MG63 (cell line): ENCODE measurements at regions not wholly inside any gene's neighbourhood (a gene's known extent, or its start where the extent isn't known, plus 50 kb on each side); places are given as distances from the start of the nearest gene placed in this dataset.
"Not testable (repeated sequence)": the region's sequence is repeated elsewhere in the genome, so short reads cannot be mapped to it uniquely, and the experiment has no call there.

Experiments
- DNase-seq: peaks from one replicate; pipeline ENCODE4 v3.0.0-alpha.2; 2020
- H3K27me3 ChIP-seq: fragments of 250-450 bp; sonication (Bioruptor Pico); 2 replicates; pipeline ENCODE4 v1.5.1; 2020; ENCODE audit warnings: mild to moderate bottlenecking, moderate library complexity
- H3K36me3 ChIP-seq: fragments of 250-450 bp; sonication (Bioruptor Pico); 2 replicates; pipeline ENCODE4 v1.5.1; 2020; ENCODE audit warnings: mild to moderate bottlenecking, moderate library complexity
- H3K4me3 ChIP-seq: fragments of 250-450 bp; sonication (Bioruptor Pico); 2 replicates; pipeline ENCODE4 v1.5.1; 2020; ENCODE audit warnings: mild to moderate bottlenecking, moderate library complexity
- H3K9me3 ChIP-seq: fragments of 250-450 bp; sonication (Bioruptor Pico); 2 replicates; pipeline ENCODE4 v1.5.1; 2020; ENCODE audit warnings: mild to moderate bottlenecking, moderate library complexity

DNA sequence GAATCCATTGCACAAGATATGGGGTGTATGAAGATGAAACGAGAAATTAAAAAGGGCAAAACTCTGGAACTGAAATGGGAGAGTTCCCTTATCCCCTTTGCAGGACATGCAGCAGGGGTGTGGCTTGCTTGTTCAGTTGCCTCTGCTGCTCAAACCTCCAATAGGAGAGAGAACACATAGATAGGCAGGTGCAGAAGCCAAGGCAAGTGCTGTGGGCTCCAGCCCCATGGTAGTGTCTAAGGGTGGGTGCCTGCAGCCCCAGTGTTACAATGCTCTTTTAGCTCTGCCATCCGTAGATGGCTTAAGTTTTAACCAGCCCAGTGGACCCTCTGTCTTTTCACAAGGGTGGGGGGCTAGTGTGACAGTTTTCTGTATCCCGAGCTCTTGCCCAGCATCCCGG is 69.7 kb downstream of the CMAS start:
- no peaks in the 10 kb centered on the region for H3K36me3 ChIP-seq

DNA sequence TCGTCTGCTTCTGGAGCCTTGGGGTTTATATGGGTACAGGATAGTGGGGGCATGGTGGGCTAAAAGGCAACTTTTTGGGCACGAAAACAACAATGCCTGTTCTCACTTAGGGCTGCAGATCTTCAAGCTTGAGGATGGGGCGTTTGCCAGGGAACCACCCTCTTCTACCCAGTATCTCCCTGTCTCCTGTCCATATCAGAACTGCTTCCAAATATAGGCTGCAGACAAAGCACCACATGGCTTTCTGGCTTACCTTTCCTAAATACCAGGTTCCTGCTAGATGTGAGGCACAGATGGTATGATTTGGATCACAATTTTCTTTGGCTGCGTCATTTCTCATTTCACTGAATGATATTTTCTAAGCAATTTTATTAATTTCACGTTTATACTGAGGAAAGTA is 70.4 kb downstream of the CMAS start:
- Histone ChIP-seq H3K4me3 (no peak overlapping the region), H3K36me3 (no peaks in the 10 kb centered on the region), H3K27me3 (peaks cover 5% of the 10 kb centered on the region; the same call in 1 of the 2 replicates), H3K9me3 (no peaks in the 10 kb centered on the region)
- DNase-seq, result no peak

More for the DNA sequence above, 69.7 kb downstream of the CMAS start:
- Histone ChIP-seq H3K27me3 (peaks cover 5% of the 10 kb centered on the region; the same call in 1 of the 2 replicates), H3K4me3 (no peak overlapping the region), H3K9me3 (no peaks in the 10 kb centered on the region)
- DNase-seq, result no peak

DNA sequence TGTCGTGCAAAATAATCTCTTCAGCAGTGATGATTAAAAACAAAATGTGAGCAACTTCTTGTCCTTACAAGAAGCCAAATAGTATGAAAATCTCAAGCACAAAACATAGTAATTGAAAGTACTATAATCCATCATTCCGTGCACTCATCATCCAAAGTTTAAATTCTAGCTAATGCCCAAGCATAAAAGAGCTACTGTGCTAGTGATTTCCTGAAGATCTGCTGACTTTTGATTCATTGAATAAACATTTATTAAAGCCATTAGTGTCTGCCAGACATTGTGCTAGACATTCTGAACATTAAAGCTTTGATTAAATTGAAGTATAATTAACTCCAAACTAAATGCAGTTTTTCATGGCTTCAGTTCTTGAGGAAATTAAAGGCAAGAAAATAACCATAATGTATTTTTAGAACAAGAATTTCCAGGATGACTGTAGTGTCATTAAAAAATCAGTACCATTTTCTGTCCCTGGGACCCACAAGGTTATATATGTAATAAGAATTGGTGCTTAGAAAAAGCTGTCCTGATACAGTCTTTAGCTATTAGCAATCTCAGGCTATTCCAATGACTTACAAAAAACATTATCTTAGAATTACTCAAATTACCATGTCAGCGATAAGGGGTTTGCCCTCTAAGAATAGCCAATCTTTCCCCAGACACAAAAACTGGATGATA is 71.7 kb downstream of the CMAS start:
- DNase-seq, result no peak
- no peaks in the 10 kb centered on the region for H3K9me3 ChIP-seq
- no peaks in the 10 kb centered on the region for H3K36me3 ChIP-seq
- H3K27me3 ChIP-seq, result peaks cover 5% of the 10 kb centered on the region; the same call in 1 of the 2 replicates
- no peak overlapping the region for H3K4me3 ChIP-seq

DNA sequence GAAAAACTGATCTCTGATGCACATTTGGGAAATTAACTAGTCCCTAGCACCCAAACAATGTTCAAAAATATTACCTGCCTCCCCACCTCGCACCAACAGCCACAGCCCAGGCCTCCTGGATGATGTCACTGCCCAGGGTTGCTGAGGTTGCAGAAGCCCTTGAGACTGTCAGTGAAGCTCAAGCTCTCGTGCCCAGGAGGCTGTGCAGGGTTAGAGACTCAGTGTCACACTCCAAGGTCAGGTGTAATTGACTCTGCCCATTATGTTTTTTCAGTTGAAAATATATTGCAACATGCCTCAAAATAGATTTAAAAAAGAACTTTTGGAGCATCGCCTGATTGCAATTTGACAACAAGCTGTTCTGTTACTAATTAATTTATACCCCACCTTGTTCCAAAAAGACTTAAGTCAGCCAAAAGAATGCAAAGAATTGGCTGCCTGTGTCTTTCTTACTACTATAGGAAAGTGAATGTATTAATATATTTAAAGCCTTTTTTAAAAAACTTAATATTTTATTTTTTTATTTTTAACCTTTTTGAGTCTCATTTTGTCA is 72.3 kb downstream of the CMAS start:
- peaks cover 5% of the 10 kb centered on the region; the same call in 1 of the 2 replicates for H3K27me3 ChIP-seq
- no peak for DNase-seq
- H3K4me3 ChIP-seq, result no peak overlapping the region
- no peaks in the 10 kb centered on the region for H3K9me3 ChIP-seq
- no peaks in the 10 kb centered on the region for H3K36me3 ChIP-seq

DNA sequence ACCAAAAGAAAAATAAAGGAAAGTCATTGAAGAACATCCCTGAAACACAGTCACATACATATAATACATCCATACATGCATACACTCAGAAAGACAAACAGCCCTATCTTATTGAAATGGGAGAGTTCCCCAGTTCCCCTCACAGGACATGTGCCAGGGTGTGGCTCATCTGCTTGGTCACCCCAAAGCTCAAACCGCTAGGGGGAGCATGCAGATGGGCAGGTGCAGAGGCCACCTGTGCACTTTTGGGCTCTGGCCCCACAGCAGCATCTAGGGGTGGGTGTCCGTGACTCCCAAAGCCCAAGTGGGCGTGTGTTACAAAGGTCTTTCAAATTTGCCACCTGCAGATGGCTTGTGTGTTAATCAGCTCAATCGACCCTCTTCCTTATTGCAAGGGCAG is 75.2 kb downstream of the CMAS start:
- peak; percentile 9 for DNase-seq
- peaks cover 4% of the 10 kb centered on the region; the same call in 1 of the 2 replicates for H3K27me3 ChIP-seq
- no peaks in the 10 kb centered on the region for H3K9me3 ChIP-seq
- no peaks in the 10 kb centered on the region for H3K36me3 ChIP-seq
- no peak overlapping the region for H3K4me3 ChIP-seq

DNA sequence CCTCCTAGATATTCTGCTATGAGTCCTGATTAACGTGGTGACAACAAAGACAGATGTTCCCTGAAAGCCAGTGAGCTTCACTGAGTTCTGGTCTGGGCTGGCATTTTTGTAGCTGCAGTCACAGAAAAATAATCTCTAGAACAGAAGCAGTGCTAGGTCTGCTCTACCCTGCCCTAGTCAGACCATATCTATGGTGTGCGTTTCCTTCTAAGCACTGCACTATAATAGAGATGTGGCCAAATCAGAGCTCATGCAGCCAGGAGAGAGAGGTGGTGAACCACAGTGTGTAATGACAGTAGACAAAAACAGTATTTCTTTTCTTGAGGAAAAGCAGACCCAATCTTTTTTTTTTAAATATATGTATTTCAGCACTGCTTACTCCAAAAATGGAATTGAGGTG is 76.3 kb downstream of the CMAS start:
- Histone ChIP-seq H3K36me3 (no peaks in the 10 kb centered on the region), H3K9me3 (peaks cover 6% of the 10 kb centered on the region), H3K4me3 (no peak overlapping the region), H3K27me3 (no peaks in the 10 kb centered on the region)
- DNase-seq, result no peak

DNA sequence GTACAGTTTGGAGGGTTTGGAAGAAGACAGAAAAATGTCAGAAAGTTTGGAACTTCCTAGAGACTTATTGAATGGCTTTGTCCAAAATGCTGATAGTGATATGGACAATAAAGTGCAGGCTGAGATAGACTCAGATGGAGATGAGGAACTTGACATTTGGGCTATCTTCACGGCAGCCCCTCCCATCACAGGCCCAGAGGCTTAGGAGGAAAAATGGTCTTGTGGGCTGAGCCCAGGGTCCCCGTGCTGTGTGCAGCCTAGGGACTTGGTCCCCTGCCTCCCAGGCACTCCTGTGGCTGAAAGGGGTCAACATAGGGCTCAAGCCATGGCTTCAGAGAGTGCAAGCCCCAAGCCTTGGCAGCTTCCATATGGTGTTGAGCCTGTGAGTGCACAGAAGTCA is 79.0 kb downstream of the CMAS start:
- Histone ChIP-seq H3K4me3 (no peak overlapping the region), H3K36me3 (no peaks in the 10 kb centered on the region), H3K9me3 (peaks cover 6% of the 10 kb centered on the region), H3K27me3 (no peaks in the 10 kb centered on the region)
- DNase-seq, result no peak

DNA sequence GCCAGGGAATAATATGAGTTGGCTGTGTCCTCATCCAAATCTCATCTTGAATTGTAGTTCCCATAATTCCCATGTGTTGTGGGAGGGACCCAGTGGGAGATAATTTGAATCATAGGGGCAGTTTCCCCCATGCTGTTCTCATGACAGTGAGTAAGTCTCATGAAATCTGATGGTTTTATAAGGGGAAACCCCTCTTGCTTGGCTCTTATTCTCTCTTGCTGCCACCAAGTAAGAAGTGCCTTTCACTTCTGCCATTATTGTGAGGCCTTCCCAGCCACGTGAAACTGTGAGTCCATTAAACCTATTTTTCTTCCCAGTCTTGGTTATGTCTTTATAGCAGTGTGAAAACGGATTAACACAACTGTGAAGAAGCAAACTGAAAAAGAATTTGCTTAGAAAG is 80.1 kb downstream of the CMAS start:
- DNase-seq, H3K4me3 ChIP-seq, H3K9me3 ChIP-seq, H3K36me3 ChIP-seq, H3K27me3 ChIP-seq: not testable (repeated sequence)

DNA sequence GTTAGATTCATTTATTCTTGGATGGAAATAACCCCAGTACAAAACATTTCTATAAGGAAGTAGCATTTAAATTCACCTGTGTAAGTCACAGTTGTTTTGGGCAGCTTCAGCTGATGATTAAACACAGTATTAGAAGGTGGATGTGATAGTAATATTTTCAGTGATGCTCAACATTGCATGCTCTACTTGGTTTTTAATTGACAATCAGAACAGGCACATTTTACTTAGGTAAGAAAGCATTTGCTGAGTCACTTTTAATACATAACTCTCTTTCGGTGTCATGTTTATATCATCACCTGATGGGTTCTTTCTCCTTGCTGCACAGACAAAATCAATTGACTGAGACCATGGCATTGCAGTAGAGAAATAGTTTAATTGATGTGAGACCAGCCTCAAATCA is 80.7 kb downstream of the CMAS start:
- no peaks in the 10 kb centered on the region for H3K36me3 ChIP-seq
- H3K9me3 ChIP-seq, result peaks cover 6% of the 10 kb centered on the region
- no peak overlapping the region for H3K4me3 ChIP-seq
- no peak for DNase-seq
- no peaks in the 10 kb centered on the region for H3K27me3 ChIP-seq

DNA sequence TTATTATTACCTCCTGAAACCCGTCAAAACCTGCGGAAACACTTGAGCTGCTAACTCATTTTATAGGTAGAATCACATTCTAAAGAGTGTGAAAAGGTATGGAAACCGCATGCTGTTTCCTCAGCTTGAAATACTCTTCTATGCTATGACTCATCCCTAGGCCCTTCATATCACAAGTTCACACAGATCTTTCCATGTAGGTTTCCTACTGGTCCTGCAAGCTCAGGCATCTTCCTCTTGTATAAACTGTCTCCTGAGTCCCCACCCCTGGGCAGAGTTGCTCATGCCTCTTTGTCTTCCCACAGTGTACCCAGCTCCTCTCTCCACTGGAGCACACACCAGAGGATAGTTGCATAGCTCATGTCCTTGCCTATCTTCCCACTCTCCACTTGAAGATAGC is 84.7 kb downstream of the CMAS start:
- Histone ChIP-seq H3K36me3 (no peaks in the 10 kb centered on the region), H3K4me3 (no peak overlapping the region), H3K9me3 (peaks cover 6% of the 10 kb centered on the region), H3K27me3 (no peaks in the 10 kb centered on the region)
- no peak for DNase-seq

DNA sequence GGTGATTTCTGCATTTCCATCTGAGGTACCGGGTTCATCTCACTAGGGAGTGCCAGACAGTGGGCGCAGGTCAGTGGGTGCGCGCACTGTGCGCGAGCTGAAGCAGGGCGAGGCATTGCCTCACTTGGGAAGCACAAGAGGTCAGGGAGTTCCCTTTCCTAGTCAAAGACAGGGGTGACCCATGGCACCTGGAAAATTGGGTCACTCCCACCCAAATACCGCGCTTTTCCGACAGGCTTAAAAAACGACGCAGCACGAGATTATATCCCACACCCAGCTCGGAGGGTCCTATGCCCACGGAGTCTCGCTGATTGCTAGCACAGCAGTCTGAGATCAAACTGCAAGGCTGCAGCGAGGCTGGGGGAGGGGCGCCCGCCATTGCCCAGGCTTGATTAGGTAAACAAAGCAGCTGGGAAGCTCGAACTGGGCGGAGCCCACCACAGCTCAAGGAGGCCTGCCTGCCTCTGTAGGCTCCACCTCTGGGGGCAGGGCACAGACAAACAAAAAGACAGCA is 90.6 kb downstream of the CMAS start:
- not testable (repeated sequence) for H3K36me3 ChIP-seq, H3K9me3 ChIP-seq, DNase-seq, H3K27me3 ChIP-seq, H3K4me3 ChIP-seq
